ACC112 (cell line): ENCODE measurements at regions not wholly inside any gene's neighbourhood (a gene's known extent, or its start where the extent isn't known, plus 50 kb on each side); places are given as distances from the start of the nearest gene placed in this dataset.
A peak's percentile ranks its signal among the peaks of the same experiment; 100 is the strongest.

Experiments
- H2AFZ ChIP-seq: fragments of 200-600 bp; sonication (generic); one replicate; pipeline ENCODE4 v1.6.0; 2017; ENCODE audit warnings: antibody characterized with exemption, low read length; ENCODE audit not compliant: unreplicated experiment
- H3K27ac ChIP-seq: fragments of 200-600 bp; sonication (generic); 2 replicates; pipeline ENCODE4 v1.5.1; 2014; ENCODE audit warnings: low read depth, mild to moderate bottlenecking, antibody characterized with exemption, low read length, moderate library complexity
- H3K27me3 ChIP-seq: fragments of 200-600 bp; sonication (generic); 2 replicates; pipeline ENCODE4 v1.6.1; 2014; ENCODE audit warnings: mild to moderate bottlenecking, antibody characterized with exemption, low read length, moderate library complexity, mixed read lengths; ENCODE audit not compliant: insufficient read depth
- H3K36me3 ChIP-seq: fragments of 200-600 bp; sonication (generic); 2 replicates; pipeline ENCODE4 v1.6.1; 2016; ENCODE audit warnings: mild to moderate bottlenecking, antibody characterized with exemption, low read length, moderate library complexity, mixed read lengths; ENCODE audit not compliant: insufficient read depth
- H3K4me1 ChIP-seq: fragments of 200-600 bp; sonication (generic); one replicate; pipeline ENCODE4 v1.6.1; 2016; ENCODE audit warnings: low read length, mixed read lengths; ENCODE audit not compliant: insufficient read depth, unreplicated experiment, control insufficient read depth
- H3K4me3 ChIP-seq: fragments of 200-600 bp; sonication (generic); 2 replicates; pipeline ENCODE4 v1.5.1; 2014; ENCODE audit warnings: mild to moderate bottlenecking, low read depth, low read length
- H3K79me2 ChIP-seq: fragments of 200-600 bp; sonication (generic); one replicate; pipeline ENCODE4 v1.6.0; 2016; ENCODE audit warnings: low read length; ENCODE audit not compliant: control insufficient read depth, unreplicated experiment, insufficient read depth

- Histone ChIP-seq H3K27me3 (no peaks in the 10 kb centered on the region), H3K27ac (no peak overlapping the region), H2AFZ (no peak overlapping the region), H3K36me3 (no peaks in the 10 kb centered on the region), H3K4me1 (no peaks in the 10 kb centered on the region), H3K4me3 (no peak overlapping the region), H3K79me2 (no peaks in the 10 kb centered on the region)
Observed at GRCh38 chr6:4655196-4656025, 120.8 kb upstream of the CDYL start.

DNA sequence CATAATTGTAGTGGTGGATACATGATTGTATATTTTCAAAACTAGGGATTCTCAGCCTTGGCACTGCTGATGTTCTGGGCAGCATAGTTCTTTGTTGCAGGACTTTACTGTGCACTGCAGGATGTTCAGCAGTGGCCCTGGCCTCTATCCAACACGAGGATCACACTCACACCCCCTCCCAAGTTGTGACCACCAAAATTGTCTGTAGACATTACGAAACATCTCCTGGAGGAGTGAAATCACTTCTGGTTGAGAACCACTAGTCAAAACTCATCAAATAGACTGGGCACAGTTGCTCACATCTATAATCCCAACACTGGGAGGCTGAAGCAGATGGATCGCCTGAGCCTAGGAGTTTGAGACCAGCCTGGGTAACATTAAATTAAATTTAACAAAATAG is 123.1 kb upstream of the CDYL start:
- no peaks in the 10 kb centered on the region for H3K79me2 ChIP-seq
- no peak overlapping the region for H3K4me3 ChIP-seq
- H3K4me1 ChIP-seq: peaks cover 6% of the 10 kb centered on the region
- H3K36me3 ChIP-seq: no peaks in the 10 kb centered on the region
- no peak overlapping the region for H3K27ac ChIP-seq
- no peaks in the 10 kb centered on the region for H3K27me3 ChIP-seq
- H2AFZ ChIP-seq: no peak overlapping the region

DNA sequence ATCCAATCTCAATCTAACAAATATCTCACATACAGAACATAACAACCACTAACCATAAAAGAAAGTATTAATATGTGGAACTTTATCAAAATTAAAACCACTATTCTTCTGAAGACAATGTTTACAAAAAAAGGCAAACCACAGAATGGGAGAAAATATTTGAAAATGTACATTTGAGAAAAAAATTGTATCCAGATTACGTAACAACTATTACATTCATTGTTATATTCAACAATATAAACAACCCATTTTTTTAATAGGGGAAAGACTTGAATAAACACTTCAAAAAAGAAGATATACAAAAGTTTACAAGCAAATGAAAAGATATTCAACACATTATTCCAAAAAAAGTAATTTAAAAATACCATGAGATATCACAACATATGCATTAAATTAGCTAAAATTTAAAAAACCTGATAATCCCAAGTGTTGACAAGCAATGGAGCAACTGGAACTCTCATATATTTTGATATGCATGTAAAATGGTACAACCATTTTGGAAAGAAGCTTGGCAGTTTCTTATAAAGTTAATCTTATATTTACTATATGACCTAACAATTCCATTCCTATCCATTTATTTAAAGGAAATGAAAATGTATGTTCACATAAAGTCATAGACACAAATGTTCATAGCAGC is 124.3 kb upstream of the CDYL start:
- H3K36me3 ChIP-seq: no peaks in the 10 kb centered on the region
- no peaks in the 10 kb centered on the region for H3K27me3 ChIP-seq
- no peak overlapping the region for H3K4me3 ChIP-seq
- no peak overlapping the region for H2AFZ ChIP-seq
- H3K4me1 ChIP-seq: peaks cover 10% of the 10 kb centered on the region
- H3K79me2 ChIP-seq: no peaks in the 10 kb centered on the region
- H3K27ac ChIP-seq: no peak overlapping the region

GRCh38 chr6:4649728-4650127 is 126.5 kb upstream of the CDYL start:
- Histone ChIP-seq H3K4me1 (peaks cover 10% of the 10 kb centered on the region), H3K4me3 (no peak overlapping the region), H2AFZ (no peak overlapping the region), H3K79me2 (no peaks in the 10 kb centered on the region), H3K27me3 (no peaks in the 10 kb centered on the region), H3K27ac (no peak overlapping the region; the same call in 1 of the 2 replicates), H3K36me3 (no peaks in the 10 kb centered on the region)

GRCh38 chr6:4647414-4648365 is 128.5 kb upstream of the CDYL start:
- peak overlapping the region; percentile 70 for H3K4me3 ChIP-seq
- no peaks in the 10 kb centered on the region for H3K27me3 ChIP-seq
- no peaks in the 10 kb centered on the region for H3K79me2 ChIP-seq
- peaks cover 10% of the 10 kb centered on the region for H3K4me1 ChIP-seq
- peak overlapping the region; percentile 88 for H2AFZ ChIP-seq
- H3K36me3 ChIP-seq: no peaks in the 10 kb centered on the region
- H3K27ac ChIP-seq: peak overlapping the region; percentile 11; the same call in 1 of the 2 replicates

GRCh38 chr6:4645713-4646360 is 130.4 kb upstream of the CDYL start:
- no peaks in the 10 kb centered on the region for H3K79me2 ChIP-seq
- peaks cover 10% of the 10 kb centered on the region for H3K4me1 ChIP-seq
- no peak overlapping the region for H2AFZ ChIP-seq
- no peaks in the 10 kb centered on the region for H3K27me3 ChIP-seq
- no peaks in the 10 kb centered on the region for H3K36me3 ChIP-seq
- H3K27ac ChIP-seq: no peak overlapping the region
- no peak overlapping the region for H3K4me3 ChIP-seq

DNA sequence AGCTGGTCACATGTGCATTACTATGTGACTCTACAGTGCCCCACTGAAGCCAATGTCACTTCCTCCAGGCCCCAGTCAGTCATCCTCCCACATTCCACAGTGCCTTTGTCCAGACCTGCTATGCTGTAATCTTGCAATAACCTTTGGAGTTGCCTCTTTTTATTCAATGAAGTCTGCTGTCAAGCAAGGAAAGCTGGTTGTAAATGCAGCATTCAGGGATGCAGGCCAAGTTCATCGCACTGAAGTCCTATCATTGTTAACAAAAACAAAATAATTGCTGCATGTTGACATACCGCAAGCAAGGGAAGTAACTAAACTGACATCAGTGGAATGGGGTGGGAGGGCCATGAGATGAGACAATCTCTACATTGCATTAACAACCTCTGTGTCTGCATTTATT is 131.2 kb upstream of the CDYL start:
- Histone ChIP-seq H3K4me1 (peaks cover 9% of the 10 kb centered on the region), H3K27me3 (no peaks in the 10 kb centered on the region), H3K79me2 (no peaks in the 10 kb centered on the region), H3K27ac (no peak overlapping the region), H2AFZ (no peak overlapping the region), H3K4me3 (no peak overlapping the region), H3K36me3 (no peaks in the 10 kb centered on the region)

- H3K79me2 ChIP-seq: no peaks in the 10 kb centered on the region
- H2AFZ ChIP-seq: no peak overlapping the region
- H3K4me1 ChIP-seq: peaks cover 4% of the 10 kb centered on the region
- H3K27ac ChIP-seq: no peak overlapping the region
- H3K4me3 ChIP-seq: no peak overlapping the region
- H3K36me3 ChIP-seq: no peaks in the 10 kb centered on the region
- H3K27me3 ChIP-seq: no peaks in the 10 kb centered on the region
Observed at GRCh38 chr6:4641461-4641860, 134.7 kb upstream of the CDYL start.

DNA sequence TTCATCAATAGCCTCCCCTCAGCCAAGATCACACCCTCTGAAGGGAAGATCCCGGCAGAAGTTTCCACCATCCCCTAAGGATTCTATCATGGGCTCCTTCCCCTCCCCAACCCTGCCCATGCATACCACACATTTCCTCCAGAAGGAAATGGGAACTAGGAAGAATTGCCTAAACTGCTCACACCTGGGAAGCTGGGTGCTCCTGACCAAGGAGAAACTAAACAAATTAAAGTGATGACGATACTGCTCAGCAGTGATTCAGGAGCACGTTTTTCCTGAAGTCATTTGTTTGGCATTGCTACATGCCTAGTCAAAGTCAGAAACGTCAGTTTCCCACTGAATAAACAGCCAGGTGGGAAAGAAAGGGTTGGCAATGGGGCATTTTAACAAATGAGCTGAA is 136.1 kb upstream of the CDYL start:
- no peak overlapping the region for H3K4me3 ChIP-seq

GRCh38 chr6:4638641-4639040 is 137.6 kb upstream of the CDYL start:
- H3K4me1 ChIP-seq: peaks cover 4% of the 10 kb centered on the region
- H2AFZ ChIP-seq: no peak overlapping the region
- no peak overlapping the region for H3K27ac ChIP-seq
- H3K36me3 ChIP-seq: no peaks in the 10 kb centered on the region
- H3K79me2 ChIP-seq: no peaks in the 10 kb centered on the region
- no peak overlapping the region for H3K4me3 ChIP-seq
- H3K27me3 ChIP-seq: no peaks in the 10 kb centered on the region

More for the DNA sequence above, 136.1 kb upstream of the CDYL start:
- H3K4me1 ChIP-seq: peaks cover 4% of the 10 kb centered on the region
- no peaks in the 10 kb centered on the region for H3K36me3 ChIP-seq
- H3K27me3 ChIP-seq: no peaks in the 10 kb centered on the region
- H3K27ac ChIP-seq: no peak overlapping the region
- H2AFZ ChIP-seq: no peak overlapping the region
- H3K79me2 ChIP-seq: no peaks in the 10 kb centered on the region
